ENCODE measurements at regions not wholly inside any gene's neighbourhood (a gene's known extent, or its start where the extent isn't known, plus 50 kb on each side); places are given as distances from the start of the nearest gene placed in this dataset.

DNA sequence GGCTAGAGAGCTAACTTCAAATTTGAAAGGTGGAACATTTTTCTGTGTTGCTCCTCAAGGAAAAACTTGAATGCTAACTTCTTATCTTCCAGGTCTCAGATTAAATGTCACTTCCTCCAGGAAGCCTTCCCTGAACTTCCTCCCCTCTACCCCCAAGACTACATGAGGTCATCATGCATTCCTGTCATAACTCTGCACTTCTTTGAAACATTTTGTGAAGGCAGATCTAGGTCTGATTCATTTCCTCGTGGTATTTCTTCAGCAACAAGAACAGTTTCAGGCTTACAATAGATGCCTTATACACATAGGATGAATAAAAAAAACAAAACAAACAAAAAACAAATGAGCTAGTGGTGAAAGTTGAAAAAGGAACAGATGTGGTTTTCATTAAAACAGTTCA lies 97.1 kb upstream of the SRRM4 start:
- Histone ChIP-seq H3K9me2 (replicated peaks; ENCODE audit: low read depth, low read length) (no peaks in the 10 kb centered on the region), H2AFZ (ENCODE audit: low read length) (no peak overlapping the region), H4K20me1 (ENCODE audit: insufficient read depth, low read length, poor library complexity, severe bottlenecking) (no peaks in the 10 kb centered on the region), H3K36me3 (ENCODE audit: insufficient read depth, low read length) (no peaks in the 10 kb centered on the region), H3K9me3 (ENCODE audit: insufficient read depth, low read depth, low read length) (no peaks in the 10 kb centered on the region; the same call in 1 of the 2 replicates), H3K4me1 (ENCODE audit: insufficient read depth, low read length, poor library complexity, severe bottlenecking) (no peaks in the 10 kb centered on the region), H3K4me3 (ENCODE audit: low read length, poor library complexity, severe bottlenecking) (no peak overlapping the region), H3F3A (ENCODE audit: low read depth) (no peaks in the 10 kb centered on the region), H3K27me3 (ENCODE audit: insufficient read depth, low read length, poor library complexity, severe bottlenecking) (no peaks in the 10 kb centered on the region), H3K79me2 (ENCODE audit: insufficient read depth, low read length) (no peaks in the 10 kb centered on the region), H3K4me2 (ENCODE audit: low read depth, low read length, poor library complexity, severe bottlenecking) (no peak overlapping the region), H3K9ac (ENCODE audit: low read depth, low read length, poor library complexity, severe bottlenecking) (no peak overlapping the region)
- TF ChIP-seq CTCF (conservative IDR thresholded peaks at IDR 0.05; ENCODE audit: low read length) = no peak
- TF ChIP-seq EZH2phosphoT487 (IDR thresholded peaks at IDR 0.05; ENCODE audit: borderline replicate concordance) = no peak

- Histone ChIP-seq H3K9me2 (replicated peaks; ENCODE audit: low read depth, low read length) (no peaks in the 10 kb centered on the region), H3K9ac (ENCODE audit: low read depth, low read length, poor library complexity, severe bottlenecking) (no peak overlapping the region), H3K4me2 (ENCODE audit: low read depth, low read length, poor library complexity, severe bottlenecking) (no peak overlapping the region), H3K4me1 (ENCODE audit: insufficient read depth, low read length, poor library complexity, severe bottlenecking) (no peaks in the 10 kb centered on the region), H3K79me2 (ENCODE audit: insufficient read depth, low read length) (no peaks in the 10 kb centered on the region), H4K20me1 (ENCODE audit: insufficient read depth, low read length, poor library complexity, severe bottlenecking) (no peaks in the 10 kb centered on the region), H3K4me3 (ENCODE audit: low read length, poor library complexity, severe bottlenecking) (no peak overlapping the region), H3F3A (ENCODE audit: low read depth) (no peaks in the 10 kb centered on the region), H3K36me3 (ENCODE audit: insufficient read depth, low read length) (no peaks in the 10 kb centered on the region), H3K9me3 (ENCODE audit: insufficient read depth, low read depth, low read length) (no peaks in the 10 kb centered on the region), H2AFZ (ENCODE audit: low read length) (no peak overlapping the region), H3K27me3 (ENCODE audit: insufficient read depth, low read length, poor library complexity, severe bottlenecking) (no peaks in the 10 kb centered on the region)
- TF ChIP-seq EZH2phosphoT487 (IDR thresholded peaks at IDR 0.05; ENCODE audit: borderline replicate concordance) = no peak
- no peak for TF ChIP-seq CTCF (conservative IDR thresholded peaks at IDR 0.05; ENCODE audit: low read length)
Measured at GRCh38 chr12:118900993-118901392, 80.3 kb upstream of the SRRM4 start.

- TF ChIP-seq EZH2phosphoT487 (IDR thresholded peaks at IDR 0.05; ENCODE audit: borderline replicate concordance) (no peak), CTCF (conservative IDR thresholded peaks at IDR 0.05; ENCODE audit: low read length) (no peak)
- Histone ChIP-seq H3K36me3 (ENCODE audit: insufficient read depth, low read length) (no peaks in the 10 kb centered on the region), H4K20me1 (ENCODE audit: insufficient read depth, low read length, poor library complexity, severe bottlenecking) (no peaks in the 10 kb centered on the region), H3K4me2 (ENCODE audit: low read depth, low read length, poor library complexity, severe bottlenecking) (no peak overlapping the region), H3K4me1 (ENCODE audit: insufficient read depth, low read length, poor library complexity, severe bottlenecking) (no peaks in the 10 kb centered on the region), H3K79me2 (ENCODE audit: insufficient read depth, low read length) (no peaks in the 10 kb centered on the region), H3F3A (ENCODE audit: low read depth) (no peaks in the 10 kb centered on the region), H3K4me3 (ENCODE audit: low read length, poor library complexity, severe bottlenecking) (no peak overlapping the region), H3K9ac (ENCODE audit: low read depth, low read length, poor library complexity, severe bottlenecking) (no peak overlapping the region), H3K9me2 (replicated peaks; ENCODE audit: low read depth, low read length) (no peaks in the 10 kb centered on the region), H3K27me3 (ENCODE audit: insufficient read depth, low read length, poor library complexity, severe bottlenecking) (no peaks in the 10 kb centered on the region), H2AFZ (ENCODE audit: low read length) (no peak overlapping the region), H3K9me3 (ENCODE audit: insufficient read depth, low read depth, low read length) (no peaks in the 10 kb centered on the region)
Measured at GRCh38 chr12:118908811-118909210, 72.5 kb upstream of the SRRM4 start.
